Nephron (organoid): ENCODE measurements at regions not wholly inside any gene's neighbourhood (a gene's known extent, or its start where the extent isn't known, plus 50 kb on each side); places are given as distances from the start of the nearest gene placed in this dataset.
"Not testable (repeated sequence)": the region's sequence is repeated elsewhere in the genome, so short reads cannot be mapped to it uniquely, and the experiment has no call there.

Experiments
- H3K27ac Mint-ChIP-seq, 3 experiments: 2 replicates each; pipeline ENCODE4 v1.8.0; 2020; ENCODE audit warnings: mixed read lengths in 3 of 3, mild to moderate bottlenecking in 2 of 3, moderate library complexity in 1 of 3
- H3K27me3 Mint-ChIP-seq: 2 replicates; pipeline ENCODE4 v1.8.0; 2021; ENCODE audit warnings: low read depth, mild to moderate bottlenecking, moderate library complexity, mixed read lengths
- H3K36me3 Mint-ChIP-seq: 2 replicates; pipeline ENCODE4 v1.8.0; 2020; ENCODE audit warnings: low read depth, mixed read lengths
- H3K4me1 Mint-ChIP-seq: 2 replicates; pipeline ENCODE4 v1.8.0; 2020; ENCODE audit warnings: mixed read lengths
- H3K4me3 Mint-ChIP-seq, 3 experiments: 2 replicates each; pipeline ENCODE4 v1.8.0; 2020; ENCODE audit warnings: mild to moderate bottlenecking in 3 of 3, mixed read lengths in 3 of 3, moderate library complexity in 2 of 3
- H3K9me3 Mint-ChIP-seq: 2 replicates; pipeline ENCODE4 v1.8.0; 2020; ENCODE audit warnings: mixed read lengths
- TF ChIP-seq, protein P1 (sequence below), 3 experiments: fragments of 200-600 bp; sonication (generic); IDR thresholded peaks; one replicate each; pipeline ENCODE4 v1.5.0; 2021; ENCODE audit warnings: antibody characterized with exemption in 3 of 3; ENCODE audit not compliant: unreplicated experiment in 3 of 3

DNA sequence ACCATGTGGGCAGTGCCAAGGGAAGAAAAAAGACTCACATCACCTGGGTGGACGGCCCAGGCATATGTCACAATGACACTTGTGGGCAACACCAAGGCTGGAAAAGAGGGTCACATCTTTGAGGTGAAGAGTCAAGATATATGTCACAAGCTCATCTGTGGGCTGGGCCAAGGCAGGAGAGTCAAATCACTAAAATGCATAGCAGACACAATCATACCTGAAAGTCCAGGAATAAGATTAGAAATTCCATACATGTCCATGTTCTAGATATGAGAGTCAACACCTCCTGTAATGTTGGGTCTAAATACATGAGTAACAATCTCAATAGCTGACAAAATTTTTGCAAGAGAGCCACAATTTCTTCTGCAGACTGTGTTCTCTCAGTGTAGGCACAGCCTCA lies 145.0 kb downstream of the ZNF675 start:
- no peaks in the 10 kb centered on the region for H3K36me3 Mint-ChIP-seq
- no peak overlapping the region for H3K4me3 Mint-ChIP-seq
- no peaks in the 10 kb centered on the region for H3K4me1 Mint-ChIP-seq
- peaks cover 55% of the 10 kb centered on the region for H3K9me3 Mint-ChIP-seq
- no peak overlapping the region for H3K27ac Mint-ChIP-seq
- no peaks in the 10 kb centered on the region for H3K27me3 Mint-ChIP-seq
- TF ChIP-seq, protein P1, sequence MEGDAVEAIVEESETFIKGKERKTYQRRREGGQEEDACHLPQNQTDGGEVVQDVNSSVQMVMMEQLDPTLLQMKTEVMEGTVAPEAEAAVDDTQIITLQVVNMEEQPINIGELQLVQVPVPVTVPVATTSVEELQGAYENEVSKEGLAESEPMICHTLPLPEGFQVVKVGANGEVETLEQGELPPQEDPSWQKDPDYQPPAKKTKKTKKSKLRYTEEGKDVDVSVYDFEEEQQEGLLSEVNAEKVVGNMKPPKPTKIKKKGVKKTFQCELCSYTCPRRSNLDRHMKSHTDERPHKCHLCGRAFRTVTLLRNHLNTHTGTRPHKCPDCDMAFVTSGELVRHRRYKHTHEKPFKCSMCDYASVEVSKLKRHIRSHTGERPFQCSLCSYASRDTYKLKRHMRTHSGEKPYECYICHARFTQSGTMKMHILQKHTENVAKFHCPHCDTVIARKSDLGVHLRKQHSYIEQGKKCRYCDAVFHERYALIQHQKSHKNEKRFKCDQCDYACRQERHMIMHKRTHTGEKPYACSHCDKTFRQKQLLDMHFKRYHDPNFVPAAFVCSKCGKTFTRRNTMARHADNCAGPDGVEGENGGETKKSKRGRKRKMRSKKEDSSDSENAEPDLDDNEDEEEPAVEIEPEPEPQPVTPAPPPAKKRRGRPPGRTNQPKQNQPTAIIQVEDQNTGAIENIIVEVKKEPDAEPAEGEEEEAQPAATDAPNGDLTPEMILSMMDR (IDR thresholded peaks at IDR 0.05; ENCODE audit: unreplicated experiment in 3 of 3), result no peak

DNA sequence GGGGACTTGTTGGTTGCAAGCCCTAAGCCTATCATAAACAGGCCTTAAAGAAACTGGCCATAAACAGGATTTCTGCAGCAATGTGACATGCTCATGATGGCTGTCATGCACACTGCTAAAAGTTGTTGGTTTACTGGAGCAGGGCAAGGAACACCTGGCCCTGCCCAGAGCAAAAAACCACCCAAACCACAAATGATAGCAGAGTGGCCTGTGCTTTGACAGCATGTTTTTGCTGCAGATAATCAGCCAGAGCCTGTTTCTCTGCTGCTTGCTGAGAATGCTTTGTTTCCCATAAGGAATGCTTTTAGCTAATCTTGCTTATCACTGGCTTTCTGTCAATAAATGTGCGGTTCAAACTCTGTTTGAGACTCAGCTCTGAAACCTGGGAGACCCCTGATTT lies 144.9 kb upstream of the ZNF91 start:
- H3K4me1 Mint-ChIP-seq, H3K4me3 Mint-ChIP-seq, H3K27me3 Mint-ChIP-seq: not testable (repeated sequence)

DNA sequence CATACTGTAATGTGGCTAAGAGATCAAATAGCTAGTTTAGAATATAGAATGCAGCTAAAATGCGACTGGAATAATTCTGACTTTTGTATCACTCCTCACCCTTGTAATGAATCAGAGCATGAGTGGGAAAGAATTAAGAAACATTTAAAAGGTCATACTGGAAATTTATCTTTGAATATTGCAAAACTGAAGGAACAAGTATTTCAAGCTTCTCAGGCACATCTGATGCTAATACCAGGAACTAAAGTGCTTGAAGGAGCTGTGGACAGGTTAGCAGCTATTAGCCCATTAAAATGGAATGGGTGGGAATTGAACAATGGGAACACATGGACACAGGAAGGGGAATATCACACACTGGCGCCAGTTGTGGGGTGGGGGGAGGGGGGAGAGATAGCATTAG lies 144.2 kb upstream of the ZNF91 start:
- Mint-ChIP-seq H3K27ac (no peak overlapping the region), H3K36me3 (no peaks in the 10 kb centered on the region), H3K4me1 (no peaks in the 10 kb centered on the region), H3K27me3 (no peaks in the 10 kb centered on the region), H3K4me3 (no peak overlapping the region), H3K9me3 (peaks cover 47% of the 10 kb centered on the region)
- TF ChIP-seq, protein P1 (IDR thresholded peaks at IDR 0.05; ENCODE audit: unreplicated experiment in 3 of 3), result no peak

More for the DNA sequence above, 144.9 kb upstream of the ZNF91 start:
- H3K9me3 Mint-ChIP-seq, result peaks cover 52% of the 10 kb centered on the region
- H3K36me3 Mint-ChIP-seq, H3K27ac Mint-ChIP-seq: not testable (repeated sequence)

- not testable (repeated sequence) for H3K4me3 Mint-ChIP-seq, H3K27me3 Mint-ChIP-seq, H3K27ac Mint-ChIP-seq, H3K36me3 Mint-ChIP-seq, H3K4me1 Mint-ChIP-seq
- peaks cover 39% of the 10 kb centered on the region for H3K9me3 Mint-ChIP-seq
Measured at GRCh38 chr19:23537136-23537535, 141.9 kb upstream of the ZNF91 start.

DNA sequence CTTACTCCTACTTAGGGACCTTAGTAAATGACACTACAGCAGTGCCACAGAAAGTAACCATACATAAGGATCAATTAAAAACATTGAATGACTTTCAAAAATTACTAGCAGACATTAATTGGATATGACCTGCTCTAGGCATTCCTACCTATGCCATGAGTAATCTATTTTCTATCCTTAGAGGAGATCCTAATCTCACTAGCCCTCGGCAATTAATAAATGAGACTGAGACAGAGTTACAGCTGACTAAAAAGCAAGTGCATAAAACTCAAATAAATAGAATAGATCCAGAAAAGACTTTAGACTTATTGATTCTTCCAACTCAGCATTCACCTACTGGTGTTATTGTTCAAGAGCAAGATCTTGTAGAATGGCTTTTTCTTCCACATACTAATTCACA lies 141.1 kb upstream of the ZNF91 start:
- H3K9me3 Mint-ChIP-seq, result peaks cover 34% of the 10 kb centered on the region
- H3K27me3 Mint-ChIP-seq, H3K36me3 Mint-ChIP-seq, H3K27ac Mint-ChIP-seq, H3K4me1 Mint-ChIP-seq, H3K4me3 Mint-ChIP-seq: not testable (repeated sequence)

DNA sequence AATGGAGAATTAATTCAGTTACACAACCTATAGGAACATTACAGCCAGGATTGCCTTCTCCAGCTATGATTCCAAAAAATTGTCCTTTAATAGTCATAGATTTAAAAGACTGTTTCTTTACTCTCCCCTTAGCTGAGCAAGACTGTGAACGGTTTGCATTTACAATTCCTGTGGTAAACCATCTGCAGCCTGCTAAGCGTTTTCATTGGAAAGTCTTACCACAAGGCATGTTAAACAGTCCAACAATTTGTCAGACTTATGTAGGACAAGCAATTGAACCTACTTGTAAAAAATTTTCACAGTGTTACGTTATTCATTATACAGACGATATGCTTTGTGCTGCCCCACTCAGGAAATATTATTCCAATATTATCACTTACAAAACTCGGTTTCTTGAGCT lies 140.6 kb upstream of the ZNF91 start:
- not testable (repeated sequence) for H3K4me3 Mint-ChIP-seq, H3K4me1 Mint-ChIP-seq, H3K36me3 Mint-ChIP-seq, H3K27me3 Mint-ChIP-seq, H3K27ac Mint-ChIP-seq
- peaks cover 34% of the 10 kb centered on the region for H3K9me3 Mint-ChIP-seq

DNA sequence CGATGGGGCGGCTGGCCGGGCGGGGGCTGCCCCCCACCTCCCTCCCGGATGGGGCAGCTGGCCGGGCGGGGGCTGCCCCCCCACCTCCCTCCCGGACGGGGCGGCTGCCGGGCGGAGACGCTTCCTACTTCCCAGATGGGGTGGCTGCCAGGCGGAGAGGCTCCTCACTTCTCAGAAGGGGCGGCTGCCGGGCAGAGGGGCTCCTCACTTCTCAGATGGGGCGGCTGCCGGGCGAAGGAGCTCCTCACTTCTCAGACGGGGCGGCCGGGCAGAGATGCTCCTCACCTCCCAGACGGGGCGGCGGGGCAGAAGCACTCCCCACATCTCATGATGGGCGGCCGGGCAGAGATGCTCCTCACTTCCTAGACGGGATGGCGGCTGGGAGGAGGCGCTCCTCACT lies 138.2 kb upstream of the ZNF91 start:
- H3K27ac Mint-ChIP-seq, H3K36me3 Mint-ChIP-seq, H3K4me3 Mint-ChIP-seq, H3K4me1 Mint-ChIP-seq, H3K27me3 Mint-ChIP-seq: not testable (repeated sequence)
- peaks cover 46% of the 10 kb centered on the region for H3K9me3 Mint-ChIP-seq

DNA sequence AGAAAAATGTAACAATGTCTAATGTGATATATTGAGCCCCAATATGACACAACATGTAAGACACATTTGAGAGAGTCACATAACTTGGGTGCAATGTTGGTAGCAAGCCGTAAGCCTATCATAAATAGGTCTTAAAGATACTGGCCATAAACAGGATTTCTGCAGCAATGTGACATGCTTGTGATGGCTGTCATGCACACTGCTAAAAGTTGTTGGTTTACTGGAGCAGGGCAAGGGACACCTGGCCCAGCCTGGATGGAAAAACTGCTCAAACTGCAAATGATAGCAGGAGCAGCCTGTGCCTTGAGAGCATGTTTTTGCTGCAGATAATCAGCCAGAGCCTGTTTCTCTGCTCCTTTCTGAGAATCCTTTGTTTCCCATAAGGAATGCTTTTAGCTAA lies 136.7 kb upstream of the ZNF91 start:
- Mint-ChIP-seq H3K27me3 (no peaks in the 10 kb centered on the region), H3K4me3 (no peak overlapping the region), H3K27ac (no peak overlapping the region), H3K36me3 (no peaks in the 10 kb centered on the region), H3K4me1 (no peaks in the 10 kb centered on the region), H3K9me3 (peaks cover 41% of the 10 kb centered on the region)
- TF ChIP-seq, protein P1 (IDR thresholded peaks at IDR 0.05; ENCODE audit: unreplicated experiment in 3 of 3), result no peak

DNA sequence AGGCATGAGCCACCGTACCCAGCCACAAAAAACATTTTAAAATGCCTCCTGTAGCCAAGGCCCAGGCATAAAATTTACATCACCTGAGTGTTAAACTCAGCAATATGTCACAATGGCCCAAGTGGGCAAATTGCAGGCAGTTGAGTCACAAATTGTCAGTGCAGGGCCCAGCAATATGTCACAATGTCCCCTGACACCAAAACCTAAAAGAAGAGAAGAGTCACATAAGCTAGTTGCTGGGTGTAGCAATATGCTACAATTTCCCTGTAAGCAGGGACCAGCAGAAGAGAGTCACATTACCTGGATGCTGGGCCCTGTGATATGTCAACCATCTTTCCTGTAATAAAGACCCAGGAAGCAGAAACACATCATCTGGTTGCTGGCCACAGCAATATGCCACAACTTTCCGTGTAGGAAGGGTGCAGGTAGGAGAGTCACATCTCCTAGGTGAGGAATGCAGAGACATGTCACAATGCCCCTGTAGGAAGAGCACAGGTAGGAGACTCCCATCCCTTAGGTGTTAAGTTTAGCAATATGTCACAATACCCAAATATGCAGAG lies 136.0 kb upstream of the ZNF91 start:
- Mint-ChIP-seq H3K4me3 (no peak overlapping the region), H3K27me3 (no peaks in the 10 kb centered on the region), H3K27ac (no peak overlapping the region), H3K9me3 (peaks cover 39% of the 10 kb centered on the region), H3K36me3 (no peaks in the 10 kb centered on the region), H3K4me1 (no peaks in the 10 kb centered on the region)
- TF ChIP-seq, protein P1 (IDR thresholded peaks at IDR 0.05; ENCODE audit: unreplicated experiment in 3 of 3), result no peak
